ENCODE measurements at regions not wholly inside any gene's neighbourhood (a gene's known extent, or its start where the extent isn't known, plus 50 kb on each side); places are given as distances from the start of the nearest gene placed in this dataset.

- no peak for DNase-seq
These were observed 230.7 kb downstream of the HLX start for GRCh38 chr1:221109930-221110329.

DNA sequence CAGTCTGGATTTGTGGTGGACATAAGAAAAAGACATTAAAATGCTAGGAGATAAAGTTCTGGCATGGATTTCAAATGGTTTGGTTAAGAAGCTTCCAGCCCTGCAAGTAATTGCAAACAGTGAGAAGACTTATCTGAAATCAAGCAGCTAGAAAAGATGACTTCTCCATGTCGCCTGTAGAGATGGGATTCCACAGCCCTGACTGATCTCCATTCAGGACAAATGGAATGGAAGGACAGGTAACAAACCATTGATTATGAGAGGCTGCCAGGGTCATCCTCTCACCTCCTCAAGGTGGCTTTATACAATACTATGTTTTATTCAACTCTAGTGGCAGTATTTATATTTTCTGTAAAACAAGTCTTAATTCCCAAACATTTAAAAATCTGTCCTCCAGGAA, 237.9 kb downstream of the HLX start:
- no peak for DNase-seq

DNA sequence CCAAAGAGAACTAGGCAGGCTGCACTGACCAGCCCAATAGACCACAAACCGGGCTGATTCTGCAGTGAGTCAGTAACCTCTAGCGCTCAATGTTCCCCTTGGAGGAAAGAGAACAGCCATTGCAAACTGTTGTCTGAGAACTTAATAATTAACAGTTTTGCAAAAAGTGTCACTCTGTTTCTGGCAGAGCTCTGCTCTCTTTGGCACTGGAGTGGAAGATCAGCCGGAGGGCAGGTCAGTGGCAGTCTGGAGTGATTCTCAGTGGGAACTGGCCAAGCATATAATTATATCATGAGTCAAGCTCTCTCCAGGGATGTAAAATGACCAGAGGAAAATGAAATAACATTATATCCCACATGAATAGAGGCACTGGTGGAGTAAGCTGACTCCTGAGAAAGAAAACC, 238.3 kb downstream of the HLX start:
- no peak for DNase-seq

DNA sequence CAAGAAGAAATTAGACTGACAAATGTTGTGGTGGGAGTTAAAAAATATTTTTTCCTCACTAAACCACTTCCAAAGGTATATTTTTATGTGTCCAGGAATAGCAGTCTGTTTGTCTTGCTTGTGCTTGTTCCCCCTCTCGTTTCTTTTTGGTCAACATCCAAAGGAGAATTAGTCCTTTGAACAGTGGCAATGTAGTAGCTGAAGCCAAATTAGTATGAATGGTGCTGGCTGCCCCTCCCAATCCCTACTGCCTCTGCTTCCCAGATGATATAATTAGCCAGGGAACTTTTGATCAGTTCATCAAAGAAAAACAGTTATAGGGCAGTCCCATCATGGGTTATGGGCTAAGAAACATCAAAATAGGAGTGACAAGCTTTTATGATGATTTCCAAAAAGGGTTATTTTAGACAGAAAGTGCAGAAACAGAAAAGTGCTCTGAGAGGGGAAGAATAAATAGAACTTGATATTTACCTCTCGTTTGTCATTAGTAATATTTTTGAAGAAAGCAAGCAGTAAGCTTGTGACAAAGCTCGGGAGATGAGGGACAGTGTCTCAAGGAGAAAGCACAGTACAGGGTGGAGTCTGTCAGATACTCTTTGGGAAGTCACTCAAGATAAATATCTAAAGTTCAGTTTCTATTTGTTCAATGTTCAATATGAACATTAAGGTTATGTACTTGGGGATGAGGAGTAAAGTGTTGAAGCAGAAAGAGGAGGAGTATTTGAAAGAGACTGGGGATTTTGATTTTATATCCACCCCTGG, 239.1 kb downstream of the HLX start:
- no peak for DNase-seq

DNA sequence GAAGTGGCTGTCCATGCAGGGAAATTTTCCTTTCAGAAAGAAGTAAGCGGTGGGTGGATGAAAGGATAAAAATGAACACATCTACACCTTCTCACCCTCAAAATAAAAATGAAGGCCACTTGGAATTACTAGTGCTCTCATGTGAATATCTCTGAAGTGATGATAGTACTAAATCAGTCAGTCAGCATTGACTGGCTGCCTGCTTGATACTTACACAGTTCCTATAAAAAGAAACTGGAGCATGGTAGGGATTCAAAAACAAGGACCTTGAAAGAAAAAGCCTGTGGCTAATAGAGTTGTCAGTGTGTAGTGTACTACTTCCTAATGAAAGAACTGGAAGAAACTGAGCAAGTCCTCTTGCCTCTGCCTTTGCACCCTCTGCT, 239.7 kb downstream of the HLX start:
- DNase-seq = no peak

- no peak for DNase-seq
These were observed 243.3 kb downstream of the HLX start for GRCh38 chr1:221122501-221122900.

- DNase-seq = no peak
These were observed 246.7 kb downstream of the HLX start for GRCh38 chr1:221125976-221126375.

DNA sequence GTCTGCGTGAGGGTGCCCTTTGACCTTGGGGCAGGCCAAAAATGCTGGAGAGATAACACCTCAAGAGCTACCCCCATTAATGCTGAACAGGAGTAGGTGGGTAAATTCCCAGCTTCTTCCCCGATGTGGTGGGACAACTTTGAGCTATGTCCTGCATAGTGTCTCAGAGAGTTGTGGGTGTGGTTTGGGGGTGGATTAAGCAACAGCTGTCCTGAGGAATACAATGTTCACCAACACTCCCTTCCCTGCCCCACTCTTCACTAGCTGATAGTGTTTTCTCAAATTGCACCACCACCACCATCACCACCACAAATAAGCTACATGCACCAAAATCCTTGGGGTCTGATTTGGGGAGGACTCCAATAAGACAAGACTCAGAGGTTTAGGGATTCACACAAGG, 258.4 kb downstream of the HLX start:
- no peak for DNase-seq

DNA sequence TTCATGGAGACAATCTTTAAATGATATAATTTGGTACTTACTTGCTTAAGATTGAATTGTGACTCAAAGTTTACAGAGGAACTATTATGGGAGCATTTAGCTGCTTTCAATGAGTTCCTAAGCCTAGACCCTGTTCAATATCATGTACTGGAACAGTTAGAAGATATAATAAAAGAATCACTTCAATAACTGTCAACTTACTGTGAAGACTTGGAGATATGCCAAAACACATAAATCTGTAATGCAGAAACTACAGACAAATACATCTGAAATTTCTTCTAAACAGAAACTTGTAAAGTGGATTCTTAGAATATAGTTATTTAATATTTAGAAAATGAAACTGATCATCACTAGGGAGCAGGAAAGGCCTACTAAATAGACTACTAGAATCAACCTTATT, 259.3 kb downstream of the HLX start:
- DNase-seq = no peak

- DNase-seq = no peak
These were observed 260.7 kb downstream of the HLX start for GRCh38 chr1:221139991-221140390.

DNA sequence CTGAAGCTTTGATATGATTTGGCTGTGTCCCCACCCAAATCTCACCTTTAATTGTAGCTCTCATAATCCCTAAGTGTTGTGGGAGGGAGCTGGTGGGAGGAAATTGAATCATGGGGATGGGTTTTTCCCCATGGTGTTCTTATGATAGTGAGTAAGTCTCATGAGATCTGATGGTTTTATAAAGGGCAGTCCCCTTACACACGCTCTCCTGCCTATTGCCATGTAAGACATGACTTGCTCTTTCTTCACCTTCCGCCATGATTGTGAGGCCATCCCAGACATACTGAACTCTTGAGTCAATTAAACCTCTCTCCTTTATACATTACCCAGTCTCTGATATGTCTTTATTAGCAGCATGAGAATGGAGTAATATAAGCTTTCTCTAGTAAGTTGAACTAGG, 261.9 kb downstream of the HLX start:
- DNase-seq = no peak

- DNase-seq = no peak
These were observed 262.5 kb downstream of the HLX start for GRCh38 chr1:221141606-221142285.

GRCh38 chr1:221148660-221149059, 269.4 kb downstream of the HLX start:
- DNase-seq = no peak

DNA sequence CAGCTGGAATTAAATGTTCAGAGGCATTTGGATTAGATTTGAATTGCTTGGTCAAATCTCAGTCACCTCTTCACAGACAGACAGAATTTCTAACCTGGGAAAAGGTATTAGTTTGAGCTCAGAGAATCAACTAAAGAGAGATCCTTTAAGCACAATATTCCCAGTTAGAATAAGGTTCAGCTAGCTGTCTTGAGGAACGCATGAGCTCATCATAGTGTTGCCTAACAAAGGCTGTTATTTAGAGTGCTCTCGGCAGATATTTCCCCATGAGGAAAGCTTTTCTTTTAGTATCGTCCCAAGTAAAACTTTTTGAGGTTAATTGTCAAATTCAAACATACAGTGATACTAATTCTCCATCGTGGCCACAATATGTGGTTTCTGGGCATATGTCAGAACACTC, 269.9 kb downstream of the HLX start:
- DNase-seq = no peak

GRCh38 chr1:221149555-221150075, 270.4 kb downstream of the HLX start:
- DNase-seq = no peak

DNA sequence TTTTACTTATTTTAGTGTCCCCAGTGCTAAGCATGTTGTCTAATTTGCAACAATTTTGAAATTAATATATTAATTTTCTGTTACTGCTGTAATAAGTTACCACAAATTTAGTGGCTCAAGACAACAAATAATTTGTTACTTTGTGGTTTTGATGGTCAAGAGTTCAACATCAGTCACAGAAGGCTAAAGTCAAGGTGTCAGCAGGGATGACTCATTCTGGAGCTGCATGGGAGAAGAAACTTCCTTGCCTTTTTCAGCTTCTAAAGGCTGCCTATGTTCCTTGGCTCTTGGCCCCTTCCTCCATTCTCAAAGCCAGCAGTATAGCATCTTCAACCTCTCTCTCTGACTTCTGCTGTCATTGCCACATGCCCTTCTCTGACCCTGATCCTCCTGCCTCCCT, 271.8 kb downstream of the HLX start:
- DNase-seq = no peak

DNA sequence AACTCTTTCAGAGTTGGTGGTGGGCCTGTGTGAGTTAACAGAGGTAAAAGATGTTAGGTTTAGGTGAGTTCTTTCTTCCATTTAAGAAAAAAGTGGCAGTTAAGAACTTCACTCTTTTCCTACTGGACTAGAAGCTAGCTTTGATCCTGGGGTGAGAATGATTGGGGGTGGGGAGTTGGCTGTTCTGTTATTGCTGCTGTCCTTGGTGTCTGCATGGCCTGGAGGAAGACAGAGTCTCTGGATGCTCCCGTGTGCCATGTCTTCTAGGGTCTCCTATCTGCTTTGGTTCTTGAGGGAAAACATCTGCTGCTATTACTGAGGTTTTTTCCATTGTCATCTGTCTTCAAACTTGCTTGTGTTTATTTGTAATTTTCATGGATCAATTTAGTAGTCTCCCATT, 275.7 kb downstream of the HLX start:
- DNase-seq = no peak

- DNase-seq = no peak
These were observed 278.0 kb downstream of the HLX start for GRCh38 chr1:221157026-221157761.

DNA sequence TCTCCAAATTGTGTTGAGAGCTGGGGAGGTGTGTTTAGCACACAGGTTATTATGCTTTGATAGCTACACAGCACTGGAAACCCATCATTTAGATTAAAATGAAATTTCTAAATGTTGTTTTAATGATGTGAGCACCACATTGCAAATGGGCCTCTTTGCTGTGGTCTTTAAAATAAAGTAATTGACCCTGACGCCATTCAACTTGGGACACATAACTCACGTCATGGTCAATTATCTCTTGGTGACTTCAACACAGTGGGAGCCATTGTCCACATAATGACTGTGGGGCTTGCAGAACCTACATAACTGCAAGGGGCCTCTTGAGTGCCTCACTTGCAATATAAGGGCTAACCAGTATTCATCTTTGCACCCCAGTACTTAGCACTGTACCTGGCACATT, 280.4 kb downstream of the HLX start:
- no peak for DNase-seq

GRCh38 chr1:221161571-221162041, 282.4 kb downstream of the HLX start:
- DNase-seq = no peak

GRCh38 chr1:221162352-221162751, 283.1 kb downstream of the HLX start:
- DNase-seq = no peak

DNA sequence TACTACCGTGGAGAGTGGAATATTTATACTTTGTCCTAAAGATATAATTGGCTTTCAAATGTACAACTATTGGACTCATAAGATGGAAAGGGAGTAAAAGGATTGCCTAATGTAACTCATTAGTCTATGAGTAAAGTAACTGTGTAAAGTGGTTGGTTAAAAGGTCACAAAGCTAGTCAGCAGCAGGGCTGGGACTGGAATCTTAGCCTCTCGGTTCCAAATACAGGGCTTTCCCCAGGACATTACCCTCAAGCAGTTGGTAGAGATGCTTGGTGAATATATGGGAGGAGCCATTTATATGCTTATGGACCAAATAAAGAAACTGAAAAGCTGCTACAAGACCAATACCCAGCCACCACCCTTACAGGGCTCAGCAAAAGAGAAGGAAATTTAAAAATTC, 283.7 kb downstream of the HLX start:
- DNase-seq = no peak

GRCh38 chr1:221164029-221164428, 284.8 kb downstream of the HLX start:
- no peak for DNase-seq

Data from activated CD8-positive, alpha-beta memory T cell treated with anti-CD3 and anti-CD28 coated beads for 24 hours (primary cell).